SU-DHL-6 (cell line): ENCODE measurements at regions not wholly inside any gene's neighbourhood (a gene's known extent, or its start where the extent isn't known, plus 50 kb on each side); places are given as distances from the start of the nearest gene placed in this dataset.

Experiments used
- EZH2phosphoT487 ChIP-seq: fragments of 200-600 bp; sonication (generic), shearing (Covaris generic); conservative IDR thresholded peaks from 2 replicates; pipeline ENCODE4 v1.6.1; 2018; ENCODE audit warnings: mild to moderate bottlenecking, antibody characterized with exemption, low read length, moderate library complexity, mixed read lengths
- TF ChIP-seq, protein P1 (sequence below): fragments of 200-600 bp; sonication (generic); IDR thresholded peaks from one replicate; pipeline ENCODE4 v1.5.1; 2017; ENCODE audit warnings: antibody characterized with exemption, mild to moderate bottlenecking, low read length, moderate library complexity; ENCODE audit not compliant: insufficient read depth, poor library complexity, severe bottlenecking

DNA sequence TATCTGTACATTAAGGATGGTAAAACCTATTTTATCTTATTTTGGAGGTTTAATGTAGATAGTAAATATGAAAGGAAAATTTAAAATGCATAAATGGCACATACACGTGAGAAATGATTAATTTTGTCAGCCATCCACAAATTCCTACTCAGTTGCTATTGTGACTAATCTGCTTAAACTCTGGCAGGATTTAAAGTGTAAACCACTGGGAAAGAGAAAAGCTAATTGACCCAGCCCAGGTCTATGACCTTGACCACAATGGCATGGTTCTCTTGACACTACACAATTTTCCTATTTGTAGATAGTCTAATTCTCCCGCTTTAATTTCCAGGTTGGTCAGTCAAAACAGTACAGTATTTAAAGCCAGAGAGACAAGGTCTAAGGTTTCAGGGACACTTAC lies 459.0 kb upstream of the KLF4 start:
- TF ChIP-seq, protein P1, sequence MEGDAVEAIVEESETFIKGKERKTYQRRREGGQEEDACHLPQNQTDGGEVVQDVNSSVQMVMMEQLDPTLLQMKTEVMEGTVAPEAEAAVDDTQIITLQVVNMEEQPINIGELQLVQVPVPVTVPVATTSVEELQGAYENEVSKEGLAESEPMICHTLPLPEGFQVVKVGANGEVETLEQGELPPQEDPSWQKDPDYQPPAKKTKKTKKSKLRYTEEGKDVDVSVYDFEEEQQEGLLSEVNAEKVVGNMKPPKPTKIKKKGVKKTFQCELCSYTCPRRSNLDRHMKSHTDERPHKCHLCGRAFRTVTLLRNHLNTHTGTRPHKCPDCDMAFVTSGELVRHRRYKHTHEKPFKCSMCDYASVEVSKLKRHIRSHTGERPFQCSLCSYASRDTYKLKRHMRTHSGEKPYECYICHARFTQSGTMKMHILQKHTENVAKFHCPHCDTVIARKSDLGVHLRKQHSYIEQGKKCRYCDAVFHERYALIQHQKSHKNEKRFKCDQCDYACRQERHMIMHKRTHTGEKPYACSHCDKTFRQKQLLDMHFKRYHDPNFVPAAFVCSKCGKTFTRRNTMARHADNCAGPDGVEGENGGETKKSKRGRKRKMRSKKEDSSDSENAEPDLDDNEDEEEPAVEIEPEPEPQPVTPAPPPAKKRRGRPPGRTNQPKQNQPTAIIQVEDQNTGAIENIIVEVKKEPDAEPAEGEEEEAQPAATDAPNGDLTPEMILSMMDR, result no peak
- TF ChIP-seq EZH2phosphoT487, result no peak
